ENCODE measurements at regions not wholly inside any gene's neighbourhood (a gene's known extent, or its start where the extent isn't known, plus 50 kb on each side); places are given as distances from the start of the nearest gene placed in this dataset.

GRCh38 chr6:16955899-16956298 lies 146.0 kb upstream of the STMND1 start:
- Histone ChIP-seq H3K4me1 (ENCODE audit: low read length) (no peaks in the 10 kb centered on the region), H3K27ac (ENCODE audit: low read length) (no peak overlapping the region), H2AFZ (ENCODE audit: low read length) (no peak overlapping the region), H3K27me3 (ENCODE audit: low read length) (no peaks in the 10 kb centered on the region), H3K79me2 (ENCODE audit: low read length) (no peaks in the 10 kb centered on the region), H4K20me1 (ENCODE audit: insufficient read depth, low read depth, low read length) (no peaks in the 10 kb centered on the region), H3K36me3 (ENCODE audit: insufficient read depth, low read length) (no peaks in the 10 kb centered on the region), H3K9me3 (ENCODE audit: low read length) (no peaks in the 10 kb centered on the region), H3K4me3 (ENCODE audit: low read length) (no peak overlapping the region), H3K4me2 (ENCODE audit: low read depth, low read length, poor library complexity, severe bottlenecking) (no peak overlapping the region), H3K9ac (ENCODE audit: low read length) (no peak overlapping the region), H3K9me2 (replicated peaks; ENCODE audit: insufficient read depth, low read length) (no peaks in the 10 kb centered on the region)
- no peak for DNase-seq

GRCh38 chr6:16953905-16954304 lies 147.9 kb upstream of the STMND1 start:
- H3K27me3 ChIP-seq (ENCODE audit: low read length): no peaks in the 10 kb centered on the region
- H3K4me1 ChIP-seq (ENCODE audit: low read length): no peaks in the 10 kb centered on the region
- H3K4me3 ChIP-seq (ENCODE audit: low read length): no peak overlapping the region
- no peaks in the 10 kb centered on the region for H4K20me1 ChIP-seq (ENCODE audit: insufficient read depth, low read depth, low read length)
- no peak overlapping the region for H2AFZ ChIP-seq (ENCODE audit: low read length)
- no peak overlapping the region for H3K9ac ChIP-seq (ENCODE audit: low read length)
- no peak overlapping the region for H3K27ac ChIP-seq (ENCODE audit: low read length)
- no peak overlapping the region for H3K4me2 ChIP-seq (ENCODE audit: low read depth, low read length, poor library complexity, severe bottlenecking)
- H3K9me3 ChIP-seq (ENCODE audit: low read length): no peaks in the 10 kb centered on the region
- H3K79me2 ChIP-seq (ENCODE audit: low read length): no peaks in the 10 kb centered on the region
- no peak for DNase-seq
- no peaks in the 10 kb centered on the region for H3K36me3 ChIP-seq (ENCODE audit: insufficient read depth, low read length)
- H3K9me2 ChIP-seq (replicated peaks; ENCODE audit: insufficient read depth, low read length): no peaks in the 10 kb centered on the region

GRCh38 chr6:16953446-16953845 lies 148.4 kb upstream of the STMND1 start:
- Histone ChIP-seq H3K27ac (ENCODE audit: low read length) (no peak overlapping the region), H3K9ac (ENCODE audit: low read length) (no peak overlapping the region), H2AFZ (ENCODE audit: low read length) (no peak overlapping the region), H3K4me2 (ENCODE audit: low read depth, low read length, poor library complexity, severe bottlenecking) (no peak overlapping the region), H3K4me1 (ENCODE audit: low read length) (no peaks in the 10 kb centered on the region), H3K36me3 (ENCODE audit: insufficient read depth, low read length) (no peaks in the 10 kb centered on the region), H3K4me3 (ENCODE audit: low read length) (no peak overlapping the region), H3K9me3 (ENCODE audit: low read length) (no peaks in the 10 kb centered on the region), H3K79me2 (ENCODE audit: low read length) (no peaks in the 10 kb centered on the region), H3K27me3 (ENCODE audit: low read length) (no peaks in the 10 kb centered on the region), H4K20me1 (ENCODE audit: insufficient read depth, low read depth, low read length) (no peaks in the 10 kb centered on the region), H3K9me2 (replicated peaks; ENCODE audit: insufficient read depth, low read length) (no peaks in the 10 kb centered on the region)
- no peak for DNase-seq

GRCh38 chr6:16950825-16951495 lies 150.9 kb upstream of the STMND1 start:
- Histone ChIP-seq H3K27ac (ENCODE audit: low read length) (no peak overlapping the region), H3K9me3 (ENCODE audit: low read length) (no peaks in the 10 kb centered on the region), H2AFZ (ENCODE audit: low read length) (no peak overlapping the region), H4K20me1 (ENCODE audit: insufficient read depth, low read depth, low read length) (no peaks in the 10 kb centered on the region), H3K4me3 (ENCODE audit: low read length) (no peak overlapping the region), H3K4me1 (ENCODE audit: low read length) (no peaks in the 10 kb centered on the region), H3K9me2 (replicated peaks; ENCODE audit: insufficient read depth, low read length) (no peaks in the 10 kb centered on the region), H3K36me3 (ENCODE audit: insufficient read depth, low read length) (no peaks in the 10 kb centered on the region), H3K9ac (ENCODE audit: low read length) (no peak overlapping the region), H3K27me3 (ENCODE audit: low read length) (no peaks in the 10 kb centered on the region), H3K4me2 (ENCODE audit: low read depth, low read length, poor library complexity, severe bottlenecking) (no peak overlapping the region), H3K79me2 (ENCODE audit: low read length) (no peaks in the 10 kb centered on the region)
- no peak for DNase-seq

- no peaks in the 10 kb centered on the region for H3K79me2 ChIP-seq (ENCODE audit: low read length)
- no peaks in the 10 kb centered on the region for H4K20me1 ChIP-seq (ENCODE audit: insufficient read depth, low read depth, low read length)
- no peaks in the 10 kb centered on the region for H3K9me3 ChIP-seq (ENCODE audit: low read length)
- no peaks in the 10 kb centered on the region for H3K9me2 ChIP-seq (replicated peaks; ENCODE audit: insufficient read depth, low read length)
- no peaks in the 10 kb centered on the region for H3K27me3 ChIP-seq (ENCODE audit: low read length)
- H3K36me3 ChIP-seq (ENCODE audit: insufficient read depth, low read length): no peaks in the 10 kb centered on the region
- no peak overlapping the region for H3K4me3 ChIP-seq (ENCODE audit: low read length)
- no peak overlapping the region for H3K4me2 ChIP-seq (ENCODE audit: low read depth, low read length, poor library complexity, severe bottlenecking)
- H2AFZ ChIP-seq (ENCODE audit: low read length): no peak overlapping the region
- H3K9ac ChIP-seq (ENCODE audit: low read length): no peak overlapping the region
- H3K27ac ChIP-seq (ENCODE audit: low read length): no peak overlapping the region
- no peak for DNase-seq
- H3K4me1 ChIP-seq (ENCODE audit: low read length): no peaks in the 10 kb centered on the region
Measured at GRCh38 chr6:16950302-16950701, 151.5 kb upstream of the STMND1 start.

GRCh38 chr6:16949716-16950115 lies 152.1 kb upstream of the STMND1 start:
- no peak overlapping the region for H3K4me3 ChIP-seq (ENCODE audit: low read length)
- no peak overlapping the region for H2AFZ ChIP-seq (ENCODE audit: low read length)
- no peaks in the 10 kb centered on the region for H3K4me1 ChIP-seq (ENCODE audit: low read length)
- H3K9me3 ChIP-seq (ENCODE audit: low read length): no peaks in the 10 kb centered on the region
- H3K79me2 ChIP-seq (ENCODE audit: low read length): no peaks in the 10 kb centered on the region
- no peaks in the 10 kb centered on the region for H3K27me3 ChIP-seq (ENCODE audit: low read length)
- no peak overlapping the region for H3K9ac ChIP-seq (ENCODE audit: low read length)
- DNase-seq: no peak
- H3K36me3 ChIP-seq (ENCODE audit: insufficient read depth, low read length): no peaks in the 10 kb centered on the region
- H4K20me1 ChIP-seq (ENCODE audit: insufficient read depth, low read depth, low read length): no peaks in the 10 kb centered on the region
- H3K27ac ChIP-seq (ENCODE audit: low read length): no peak overlapping the region
- H3K9me2 ChIP-seq (replicated peaks; ENCODE audit: insufficient read depth, low read length): no peaks in the 10 kb centered on the region
- no peak overlapping the region for H3K4me2 ChIP-seq (ENCODE audit: low read depth, low read length, poor library complexity, severe bottlenecking)

GRCh38 chr6:16948396-16948795 lies 153.5 kb upstream of the STMND1 start:
- no peaks in the 10 kb centered on the region for H3K4me1 ChIP-seq (ENCODE audit: low read length)
- H3K79me2 ChIP-seq (ENCODE audit: low read length): no peaks in the 10 kb centered on the region
- no peak overlapping the region for H3K9ac ChIP-seq (ENCODE audit: low read length)
- no peaks in the 10 kb centered on the region for H3K27me3 ChIP-seq (ENCODE audit: low read length)
- H3K36me3 ChIP-seq (ENCODE audit: insufficient read depth, low read length): no peaks in the 10 kb centered on the region
- H3K4me3 ChIP-seq (ENCODE audit: low read length): no peak overlapping the region
- no peaks in the 10 kb centered on the region for H4K20me1 ChIP-seq (ENCODE audit: insufficient read depth, low read depth, low read length)
- H3K4me2 ChIP-seq (ENCODE audit: low read depth, low read length, poor library complexity, severe bottlenecking): no peak overlapping the region
- no peak for DNase-seq
- H3K9me3 ChIP-seq (ENCODE audit: low read length): no peaks in the 10 kb centered on the region
- no peaks in the 10 kb centered on the region for H3K9me2 ChIP-seq (replicated peaks; ENCODE audit: insufficient read depth, low read length)
- no peak overlapping the region for H2AFZ ChIP-seq (ENCODE audit: low read length)
- H3K27ac ChIP-seq (ENCODE audit: low read length): no peak overlapping the region

GRCh38 chr6:16947375-16948015 lies 154.4 kb upstream of the STMND1 start:
- DNase-seq: no peak
- Histone ChIP-seq H3K79me2 (ENCODE audit: low read length) (no peaks in the 10 kb centered on the region), H3K9ac (ENCODE audit: low read length) (no peak overlapping the region), H3K36me3 (ENCODE audit: insufficient read depth, low read length) (no peaks in the 10 kb centered on the region), H3K9me3 (ENCODE audit: low read length) (no peaks in the 10 kb centered on the region), H3K4me3 (ENCODE audit: low read length) (no peak overlapping the region), H2AFZ (ENCODE audit: low read length) (no peak overlapping the region), H3K4me1 (ENCODE audit: low read length) (no peaks in the 10 kb centered on the region), H3K4me2 (ENCODE audit: low read depth, low read length, poor library complexity, severe bottlenecking) (no peak overlapping the region), H3K27ac (ENCODE audit: low read length) (no peak overlapping the region), H3K9me2 (replicated peaks; ENCODE audit: insufficient read depth, low read length) (no peaks in the 10 kb centered on the region), H4K20me1 (ENCODE audit: insufficient read depth, low read depth, low read length) (no peaks in the 10 kb centered on the region), H3K27me3 (ENCODE audit: low read length) (no peaks in the 10 kb centered on the region)

All from Karpas-422 (cell line).